HG03521 (cell line): ENCODE measurements at regions not wholly inside any gene's neighbourhood (a gene's known extent, or its start where the extent isn't known, plus 50 kb on each side); places are given as distances from the start of the nearest gene placed in this dataset.
"Not testable (repeated sequence)": the region's sequence is repeated elsewhere in the genome, so short reads cannot be mapped to it uniquely, and the experiment has no call there.

ENCODE experiments used
- ATAC-seq: cut with Tn5 transposase; IDR thresholded peaks from one replicate; pipeline ENCODE4 v1.9.1; 2021; ENCODE audit warnings: mild to moderate bottlenecking, moderate library complexity; ENCODE audit not compliant: unreplicated experiment

GRCh38 chr5:174998131-174998730 lies 273.8 kb downstream of the MSX2 start:
- ATAC-seq = no peak

- ATAC-seq = no peak
Measured at GRCh38 chr5:174997688-174998087, 273.3 kb downstream of the MSX2 start.

GRCh38 chr5:174996941-174997340 lies 272.6 kb downstream of the MSX2 start:
- ATAC-seq = no peak

- no peak for ATAC-seq
Measured at GRCh38 chr5:174995827-174996226, 271.4 kb downstream of the MSX2 start.

GRCh38 chr5:174991847-174992246 lies 267.5 kb downstream of the MSX2 start:
- no peak for ATAC-seq

GRCh38 chr5:174990909-174991308 lies 266.5 kb downstream of the MSX2 start:
- no peak for ATAC-seq

- ATAC-seq = no peak
Measured at GRCh38 chr5:174987443-174988012, 263.1 kb downstream of the MSX2 start.

GRCh38 chr5:174984863-174985262 lies 260.5 kb downstream of the MSX2 start:
- no peak for ATAC-seq

GRCh38 chr5:174982485-174982884 lies 258.1 kb downstream of the MSX2 start:
- no peak for ATAC-seq

GRCh38 chr5:174981416-174981815 lies 257.0 kb downstream of the MSX2 start:
- no peak for ATAC-seq

- no peak for ATAC-seq
Measured at GRCh38 chr5:174980952-174981351, 256.6 kb downstream of the MSX2 start.

- ATAC-seq = no peak
Measured at GRCh38 chr5:174972291-174972690, 247.9 kb downstream of the MSX2 start.

GRCh38 chr5:174971210-174971609 lies 246.8 kb downstream of the MSX2 start:
- ATAC-seq = no peak

- ATAC-seq = no peak
Measured at GRCh38 chr5:174970502-174970901, 246.1 kb downstream of the MSX2 start.

- ATAC-seq = no peak
Measured at GRCh38 chr5:174953871-174954270, 229.5 kb downstream of the MSX2 start.

GRCh38 chr5:174951151-174951780 lies 226.9 kb downstream of the MSX2 start:
- peak; percentile 61 for ATAC-seq

GRCh38 chr5:174947548-174947947 lies 223.2 kb downstream of the MSX2 start:
- ATAC-seq = no peak

GRCh38 chr5:174945853-174946252 lies 221.5 kb downstream of the MSX2 start:
- no peak for ATAC-seq

- ATAC-seq = no peak
Measured at GRCh38 chr5:174943785-174944184, 219.4 kb downstream of the MSX2 start.

GRCh38 chr5:174943002-174943401 lies 218.6 kb downstream of the MSX2 start:
- not testable (repeated sequence) for ATAC-seq

GRCh38 chr5:174937201-174938123 lies 213.1 kb downstream of the MSX2 start:
- ATAC-seq = no peak
